Endothelial cell of umbilical vein (primary cell): ENCODE measurements at regions not wholly inside any gene's neighbourhood (a gene's known extent, or its start where the extent isn't known, plus 50 kb on each side); places are given as distances from the start of the nearest gene placed in this dataset.

Experiments used
- CTCF ChIP-seq, 2 donors: IDR thresholded peaks; 1 replicate in 1 of 2; 2 replicates in 1 of 2; pipeline ENCODE4 v1.5.1; 2011; ENCODE audit warnings: low read length in 2 of 2, mild to moderate bottlenecking in 2 of 2, moderate library complexity in 2 of 2, control low read depth in 1 of 2, inconsistent platforms in 1 of 2, low read depth in 1 of 2; ENCODE audit not compliant: insufficient read depth in 1 of 2; ENCODE audit errors: extremely low read depth in 1 of 2
- EZH2 ChIP-seq: IDR thresholded peaks from 2 replicates; pipeline ENCODE4 v1.6.1; 2012; ENCODE audit warnings: borderline replicate concordance, low read depth, mild to moderate bottlenecking, moderate library complexity, low read length, inconsistent platforms; ENCODE audit not compliant: severe bottlenecking
- GATA2 ChIP-seq: IDR thresholded peaks from 2 replicates; pipeline ENCODE4 v1.7.0; 2011; ENCODE audit warnings: low read depth, mild to moderate bottlenecking, moderate library complexity, mixed read lengths, low read length; ENCODE audit not compliant: insufficient read length, insufficient read depth
- JUN ChIP-seq: IDR thresholded peaks from 2 replicates; pipeline ENCODE4 v1.6.1; 2011; ENCODE audit warnings: borderline replicate concordance, low read depth; ENCODE audit not compliant: insufficient read length, insufficient read depth
- MYC ChIP-seq: IDR thresholded peaks from one replicate; pipeline ENCODE4 v1.6.1; 2011; ENCODE audit warnings: mild to moderate bottlenecking, low read depth, low read length
- POLR2A ChIP-seq: IDR thresholded peaks from 2 replicates; pipeline ENCODE4 v1.6.1; 2012; ENCODE audit warnings: low read depth, mild to moderate bottlenecking, control low read depth, low read length
- POLR2AphosphoS5 ChIP-seq: IDR thresholded peaks from 2 replicates; pipeline ENCODE4 v1.6.1; 2012; ENCODE audit warnings: low read depth, mild to moderate bottlenecking, control low read depth, low read length, moderate library complexity; ENCODE audit not compliant: insufficient read depth

GRCh38 chr3:20810555-20810954, 624.5 kb upstream of the SGO1 start:
- TF ChIP-seq POLR2A (no peak), CTCF (IDR thresholded peaks at IDR 0.05; ENCODE audit: extremely low read depth in 1 of 2, insufficient read depth in 1 of 2, low read depth in 1 of 2, low read length in 2 of 2) (no peak), EZH2 (no peak), POLR2AphosphoS5 (no peak), MYC (no peak), JUN (no peak), GATA2 (no peak)
